Adrenal gland (tissue), 5 donors: ENCODE measurements at regions not wholly inside any gene's neighbourhood (a gene's known extent, or its start where the extent isn't known, plus 50 kb on each side); places are given as distances from the start of the nearest gene placed in this dataset.

Experiments
- CTCF ChIP-seq, 6 experiments: fragments of 450-650 bp in 4 of 6; fragments of 200-600 bp in 2 of 6; sonication (generic) in 1 of 6; IDR thresholded peaks; 1 replicate in 5 of 6; 2 replicates in 1 of 6; pipeline versions ENCODE4 v1.5.1 to v1.8.0; 2016 to 2021; ENCODE audit warnings: antibody characterized with exemption in 6 of 6, mild to moderate bottlenecking in 2 of 6, moderate library complexity in 1 of 6
- POLR2A ChIP-seq, 2 donors: fragments of 450-650 bp; IDR thresholded peaks; one replicate each; pipeline ENCODE4 v1.6.1; 2017; ENCODE audit warnings: antibody characterized with exemption in 2 of 2, mild to moderate bottlenecking in 2 of 2, moderate library complexity in 1 of 2
- donor health status: DM: no; HTN: no; CAD: no.

- TF ChIP-seq CTCF (IDR thresholded peaks at IDR 0.05) (no peak), POLR2A (IDR thresholded peaks at IDR 0.05) (no peak)
Observed at GRCh38 chr20:40082436-40082835, 606.6 kb downstream of the MAFB start.
